GM12865 (cell line): ENCODE measurements at regions not wholly inside any gene's neighbourhood (a gene's known extent, or its start where the extent isn't known, plus 50 kb on each side); places are given as distances from the start of the nearest gene placed in this dataset.

Experiments used
- DNase-seq: peaks from one replicate; pipeline ENCODE4 v3.0.0; 2010; ENCODE audit warnings: low read depth
- H3K4me3 ChIP-seq: 2 replicates; pipeline ENCODE4 v1.5.1; 2011; ENCODE audit warnings: mild to moderate bottlenecking, low read depth, low read length, control low read depth
- TF ChIP-seq, protein P1 (sequence below): IDR thresholded peaks from 2 replicates; pipeline ENCODE4 v1.5.1; 2011; ENCODE audit warnings: low read length, control low read depth, low read depth, inconsistent platforms; ENCODE audit not compliant: insufficient read depth; ENCODE audit errors: missing control alignments

DNA sequence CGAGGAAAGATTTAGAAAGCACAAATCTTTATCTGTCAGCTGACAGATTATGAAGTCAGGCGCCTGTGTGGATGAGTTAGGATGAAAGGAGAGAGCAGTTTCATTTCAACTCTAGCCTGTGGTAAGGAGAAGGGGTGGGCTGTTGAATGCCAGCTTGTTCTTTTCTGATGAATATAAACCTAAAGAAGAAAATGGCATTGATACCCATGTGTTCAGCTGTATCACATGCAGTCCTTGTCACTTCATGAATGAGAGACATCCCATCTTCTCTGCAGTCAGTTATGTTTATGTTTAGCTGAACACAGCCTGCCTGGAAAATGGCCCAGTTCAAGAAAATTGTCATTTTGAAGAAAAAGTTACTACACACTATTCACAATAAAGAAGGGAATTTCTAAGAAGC, 345.7 kb upstream of the RBMS3 start:
- peak; percentile 26 for DNase-seq
- TF ChIP-seq, protein P1, sequence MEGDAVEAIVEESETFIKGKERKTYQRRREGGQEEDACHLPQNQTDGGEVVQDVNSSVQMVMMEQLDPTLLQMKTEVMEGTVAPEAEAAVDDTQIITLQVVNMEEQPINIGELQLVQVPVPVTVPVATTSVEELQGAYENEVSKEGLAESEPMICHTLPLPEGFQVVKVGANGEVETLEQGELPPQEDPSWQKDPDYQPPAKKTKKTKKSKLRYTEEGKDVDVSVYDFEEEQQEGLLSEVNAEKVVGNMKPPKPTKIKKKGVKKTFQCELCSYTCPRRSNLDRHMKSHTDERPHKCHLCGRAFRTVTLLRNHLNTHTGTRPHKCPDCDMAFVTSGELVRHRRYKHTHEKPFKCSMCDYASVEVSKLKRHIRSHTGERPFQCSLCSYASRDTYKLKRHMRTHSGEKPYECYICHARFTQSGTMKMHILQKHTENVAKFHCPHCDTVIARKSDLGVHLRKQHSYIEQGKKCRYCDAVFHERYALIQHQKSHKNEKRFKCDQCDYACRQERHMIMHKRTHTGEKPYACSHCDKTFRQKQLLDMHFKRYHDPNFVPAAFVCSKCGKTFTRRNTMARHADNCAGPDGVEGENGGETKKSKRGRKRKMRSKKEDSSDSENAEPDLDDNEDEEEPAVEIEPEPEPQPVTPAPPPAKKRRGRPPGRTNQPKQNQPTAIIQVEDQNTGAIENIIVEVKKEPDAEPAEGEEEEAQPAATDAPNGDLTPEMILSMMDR = no peak

DNA sequence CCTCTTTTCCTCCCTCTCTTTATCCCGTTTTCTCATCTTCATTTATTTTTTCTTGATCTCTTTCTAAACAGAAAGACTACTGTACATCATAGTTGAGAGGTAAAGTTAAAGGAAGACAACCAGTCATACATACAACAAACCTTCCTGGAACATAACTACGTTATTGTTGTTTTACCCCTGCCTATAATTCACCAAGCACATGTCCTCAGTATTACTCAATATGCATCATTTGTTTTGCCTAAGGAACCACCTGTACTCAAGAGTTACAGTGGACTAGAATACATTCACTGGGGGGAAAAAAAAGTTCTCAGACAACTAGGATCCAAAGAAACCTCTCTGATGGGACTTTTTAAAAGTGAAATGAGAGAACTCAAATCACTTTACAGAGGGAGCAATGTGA, 344.7 kb upstream of the RBMS3 start:
- H3K4me3 ChIP-seq = no peak overlapping the region
- DNase-seq = no peak
- TF ChIP-seq, protein P1 = no peak

More for the DNA sequence above, 345.7 kb upstream of the RBMS3 start:
- no peak overlapping the region for H3K4me3 ChIP-seq

DNA sequence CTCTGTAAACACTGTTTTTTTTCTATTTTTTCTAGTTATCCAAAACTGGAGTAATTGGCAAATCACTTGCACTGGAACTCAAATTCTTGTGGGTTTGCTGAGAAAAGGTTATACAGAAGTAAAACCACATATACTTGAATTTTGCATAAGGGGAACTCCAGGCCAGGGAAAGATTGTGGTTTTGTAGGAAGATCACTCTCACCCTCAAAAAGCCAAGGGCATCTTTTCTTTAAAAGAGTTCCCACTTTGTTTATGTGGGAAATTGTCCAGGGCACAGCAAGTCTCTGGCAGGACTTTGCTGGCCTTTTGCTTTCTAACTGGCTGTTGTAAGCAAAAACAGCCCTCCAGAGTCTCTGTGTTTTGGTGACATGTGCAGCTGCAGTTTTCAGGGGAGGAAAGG, 340.3 kb upstream of the RBMS3 start:
- no peak overlapping the region for H3K4me3 ChIP-seq
- peak; percentile 72 for DNase-seq
- TF ChIP-seq, protein P1 = no peak

DNA sequence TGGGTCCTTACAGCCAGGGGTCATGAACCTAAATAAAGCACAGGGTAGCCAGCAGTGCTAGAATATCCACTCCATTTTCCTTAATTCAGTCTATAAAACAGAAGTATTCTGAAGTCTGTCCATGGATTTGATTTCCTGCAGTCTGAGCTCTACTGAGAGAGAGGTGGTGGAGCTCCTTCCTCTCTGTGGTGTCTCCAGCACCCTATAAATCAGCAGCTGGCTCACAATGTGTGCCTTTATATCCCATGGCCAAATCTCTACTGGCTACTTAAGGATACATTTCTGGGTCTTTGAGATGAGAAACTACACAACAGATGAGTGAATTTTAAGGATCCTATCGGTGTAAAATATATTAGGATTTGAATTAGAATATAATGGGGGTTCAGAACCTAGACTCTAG, 339.9 kb upstream of the RBMS3 start:
- TF ChIP-seq, protein P1 = no peak
- H3K4me3 ChIP-seq = no peak overlapping the region
- no peak for DNase-seq

DNA sequence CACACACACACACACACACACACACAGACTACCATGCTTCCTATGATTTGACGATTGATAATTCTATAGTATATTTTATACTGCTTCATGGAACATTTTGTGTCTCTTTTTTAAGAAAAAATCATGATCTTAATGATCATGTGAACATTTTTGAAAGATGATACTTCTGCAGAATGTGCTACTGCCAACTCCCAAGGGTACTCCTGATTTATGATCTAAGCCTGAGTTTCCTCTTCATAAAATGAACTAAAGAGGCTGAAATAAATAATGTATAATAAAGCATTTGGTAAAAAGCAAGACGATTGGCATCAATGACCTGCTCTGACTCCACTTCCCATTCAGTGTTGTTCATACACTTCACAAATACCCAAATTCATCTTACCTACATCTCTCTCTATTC, 333.8 kb upstream of the RBMS3 start:
- no peak for DNase-seq
- TF ChIP-seq, protein P1 = no peak
- H3K4me3 ChIP-seq = no peak overlapping the region

DNA sequence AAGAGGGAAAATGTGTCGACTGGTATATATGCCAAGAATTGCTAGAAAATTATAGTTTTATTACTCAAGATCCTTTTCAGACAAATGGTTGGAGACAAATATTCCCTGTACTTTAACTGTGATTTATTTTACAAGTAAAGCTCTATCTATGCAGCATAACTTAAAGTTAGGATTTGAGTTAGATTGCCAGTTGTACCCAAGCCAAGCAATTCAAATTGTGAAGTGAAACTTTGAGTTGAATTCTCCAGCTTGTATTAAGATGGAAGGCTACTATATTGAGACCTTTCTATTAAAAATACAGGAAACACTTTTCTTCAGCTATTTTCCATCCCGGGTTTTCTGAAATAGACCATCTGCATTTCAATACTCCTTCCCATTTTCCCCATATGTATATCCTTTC, 333.1 kb upstream of the RBMS3 start:
- TF ChIP-seq, protein P1 = no peak
- no peak for DNase-seq
- H3K4me3 ChIP-seq = no peak overlapping the region

DNA sequence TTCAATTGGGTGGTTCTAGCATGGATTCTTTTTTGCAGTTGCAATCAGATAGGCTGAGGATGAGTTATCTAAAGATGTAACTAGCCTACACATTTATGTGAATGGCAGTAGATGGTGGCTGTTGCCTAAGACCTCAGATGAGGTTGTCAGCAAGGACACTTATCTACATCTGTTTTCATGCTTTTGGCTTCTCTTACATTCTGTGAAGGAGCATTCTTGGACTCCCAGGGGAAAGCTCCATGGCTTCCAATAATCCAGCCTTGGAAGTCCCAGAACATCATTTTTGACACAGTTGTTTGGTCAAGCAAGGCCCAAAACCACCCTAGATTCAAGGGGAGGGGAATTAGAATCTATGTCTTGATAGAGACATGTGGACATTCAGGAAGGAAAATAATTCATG, 332.2 kb upstream of the RBMS3 start:
- TF ChIP-seq, protein P1 = no peak
- no peak for DNase-seq
- no peak overlapping the region for H3K4me3 ChIP-seq
